ENCODE measurements at regions not wholly inside any gene's neighbourhood (a gene's known extent, or its start where the extent isn't known, plus 50 kb on each side); places are given as distances from the start of the nearest gene placed in this dataset.
"Not testable (repeated sequence)": the region's sequence is repeated elsewhere in the genome, so short reads cannot be mapped to it uniquely, and the experiment has no call there.

DNA sequence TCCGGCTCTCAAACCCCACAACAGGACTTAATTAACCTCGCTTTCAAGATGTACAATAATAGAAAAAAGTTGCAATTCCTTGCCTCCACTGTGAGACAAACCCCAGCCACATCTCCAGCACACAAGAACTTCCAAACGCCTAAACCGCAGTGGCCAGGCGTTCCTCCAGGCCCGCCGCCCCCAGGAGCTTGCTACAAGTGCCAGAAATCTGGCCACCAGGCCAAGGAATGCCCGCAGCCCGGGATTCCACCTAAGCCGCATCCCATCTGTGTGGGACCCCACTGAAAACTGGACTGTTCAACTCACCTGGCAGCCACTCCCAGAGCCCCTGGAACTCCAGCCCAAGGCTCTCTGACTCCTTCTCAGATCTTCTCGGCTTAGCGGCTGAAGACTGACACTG is 262.5 kb downstream of the SMARCA2 start:
- DNase-seq (ENCODE audit: low read depth in 3 of 3, low spot score in 2 of 3): not testable (repeated sequence)

GRCh38 chr9:2279138-2279537 is 264.0 kb downstream of the SMARCA2 start:
- not testable (repeated sequence) for DNase-seq (ENCODE audit: low read depth in 3 of 3, low spot score in 2 of 3)

- DNase-seq (ENCODE audit: low read depth in 3 of 3, low spot score in 2 of 3): no peak
Observed at GRCh38 chr9:2281031-2281802, 266.1 kb downstream of the SMARCA2 start.

DNA sequence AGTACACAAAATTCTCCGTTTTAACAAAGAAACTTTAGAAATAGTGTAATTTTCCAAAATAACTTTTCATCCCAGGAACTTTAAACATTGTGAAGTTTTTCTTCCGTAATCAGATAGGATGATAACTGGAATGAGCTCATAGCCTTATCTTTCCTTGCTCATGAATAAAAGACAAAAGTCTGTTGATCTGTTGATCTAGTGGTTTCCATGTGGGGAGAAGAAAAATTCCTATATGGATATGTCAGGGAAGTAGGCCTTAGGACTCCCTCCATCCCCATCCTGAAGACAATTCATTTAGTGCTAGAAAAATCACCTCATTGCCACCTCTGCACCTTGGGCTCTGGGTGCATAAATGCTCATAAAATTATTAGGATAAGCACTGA is 266.6 kb downstream of the SMARCA2 start:
- no peak for DNase-seq (ENCODE audit: low read depth in 3 of 3, low spot score in 2 of 3)

DNA sequence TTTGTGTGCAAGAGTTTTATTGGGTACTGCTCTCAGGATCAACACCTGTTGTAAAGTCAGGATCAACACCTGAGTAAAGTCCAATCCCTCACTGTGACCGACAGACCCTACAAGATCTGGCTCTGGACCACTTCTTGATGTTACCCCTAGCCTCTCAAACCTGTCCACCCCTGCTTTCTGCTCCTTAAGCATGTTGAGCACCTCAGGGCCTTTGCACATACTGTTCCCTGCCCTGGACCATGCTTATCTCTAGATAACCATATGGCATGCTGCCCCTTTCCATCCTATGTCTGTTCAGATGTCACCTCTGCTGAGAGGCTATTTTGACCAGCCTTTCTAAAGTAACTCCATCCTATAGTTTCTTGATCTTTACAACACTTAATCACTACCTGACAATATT is 269.6 kb downstream of the SMARCA2 start:
- no peak for DNase-seq (ENCODE audit: low read depth in 3 of 3, low spot score in 2 of 3)

DNA sequence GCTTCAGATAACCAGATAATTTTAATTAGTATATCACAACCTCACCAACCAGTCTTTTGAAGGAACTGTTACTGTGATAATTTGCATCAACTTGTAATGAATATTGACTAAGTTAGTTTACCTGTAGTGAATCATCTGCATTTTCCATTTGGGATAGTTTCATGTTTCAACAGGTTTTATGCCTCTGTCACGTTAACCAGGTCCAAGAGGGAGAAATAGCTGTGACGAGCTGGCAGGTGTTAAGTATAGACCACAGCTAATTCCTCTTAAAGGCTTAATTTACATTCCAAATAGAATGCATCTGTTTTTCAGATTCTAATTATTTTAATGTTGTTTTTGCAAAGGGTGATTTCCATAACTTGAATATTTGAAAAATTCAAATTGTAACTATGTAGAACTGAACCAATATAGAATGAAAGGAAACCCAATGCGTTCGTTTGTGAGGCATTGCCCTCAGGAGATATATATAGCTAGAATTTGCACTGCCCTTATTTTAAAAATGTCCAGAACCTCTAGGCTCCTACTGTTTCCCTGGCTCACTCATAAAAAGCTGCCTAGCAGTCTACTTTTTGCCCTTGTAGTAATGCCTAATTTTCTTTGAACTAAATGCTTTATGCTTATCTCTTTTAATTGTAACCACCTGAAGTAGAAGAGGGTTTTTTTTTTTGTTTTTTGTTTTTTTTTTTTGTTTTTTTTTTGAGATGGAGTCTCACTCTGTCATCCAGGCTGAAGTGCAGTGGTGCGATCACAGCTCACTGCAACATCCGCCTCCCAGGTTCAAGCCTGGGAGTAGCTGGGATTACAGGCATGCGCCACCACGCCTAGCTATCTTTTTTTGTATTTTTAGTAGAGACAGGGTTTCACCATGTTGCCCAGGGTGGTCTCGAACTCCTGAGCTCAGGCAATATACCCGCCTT is 270.5 kb downstream of the SMARCA2 start:
- no peak for DNase-seq (ENCODE audit: low read depth in 3 of 3, low spot score in 2 of 3)

DNA sequence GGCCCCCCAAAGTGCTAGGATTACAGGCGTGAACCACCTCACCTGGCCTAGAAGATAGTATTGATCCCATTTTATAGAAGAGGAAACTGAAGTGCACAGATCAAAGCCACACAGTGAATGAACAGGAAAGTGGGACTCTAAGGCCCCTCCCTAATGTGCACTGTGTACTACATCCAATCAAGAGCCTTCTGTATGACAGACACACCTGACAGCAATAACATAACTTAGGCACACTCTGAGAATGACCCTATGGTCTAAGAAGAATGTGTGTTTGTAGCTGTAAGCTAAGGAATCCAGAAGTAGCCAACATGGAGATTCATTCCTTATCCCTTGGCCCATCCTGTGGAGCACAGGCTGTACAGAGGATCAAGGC is 271.2 kb downstream of the SMARCA2 start:
- DNase-seq (ENCODE audit: low read depth in 3 of 3, low spot score in 2 of 3): no peak

- no peak for DNase-seq (ENCODE audit: low read depth in 3 of 3, low spot score in 2 of 3)
Observed at GRCh38 chr9:2286825-2287455, 271.8 kb downstream of the SMARCA2 start.

- DNase-seq (ENCODE audit: low read depth in 3 of 3, low spot score in 2 of 3): no peak
Observed at GRCh38 chr9:2288309-2288708, 273.2 kb downstream of the SMARCA2 start.

DNA sequence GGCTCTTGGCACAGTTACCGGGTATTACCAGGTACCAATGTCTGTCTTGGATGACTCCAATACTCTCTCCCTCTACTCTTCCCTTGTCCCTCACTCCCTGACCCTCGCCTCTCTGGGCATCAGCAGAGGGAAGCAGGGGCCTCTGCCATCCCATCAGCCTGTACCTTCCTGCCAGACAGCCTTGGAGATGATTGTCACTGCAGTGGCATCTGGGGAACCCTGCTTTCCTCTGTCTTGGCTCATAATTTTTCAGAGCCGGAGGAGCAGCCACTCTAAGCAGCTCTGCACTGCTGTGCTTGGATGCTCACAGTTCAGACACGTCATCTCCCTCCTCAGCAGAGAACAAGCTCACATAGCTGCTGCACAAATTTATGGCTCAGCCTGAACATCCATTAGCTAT is 274.1 kb downstream of the SMARCA2 start:
- DNase-seq (ENCODE audit: low read depth in 3 of 3, low spot score in 2 of 3): no peak

GRCh38 chr9:2290382-2290781 is 275.2 kb downstream of the SMARCA2 start:
- no peak for DNase-seq (ENCODE audit: low read depth in 3 of 3, low spot score in 2 of 3)

DNA sequence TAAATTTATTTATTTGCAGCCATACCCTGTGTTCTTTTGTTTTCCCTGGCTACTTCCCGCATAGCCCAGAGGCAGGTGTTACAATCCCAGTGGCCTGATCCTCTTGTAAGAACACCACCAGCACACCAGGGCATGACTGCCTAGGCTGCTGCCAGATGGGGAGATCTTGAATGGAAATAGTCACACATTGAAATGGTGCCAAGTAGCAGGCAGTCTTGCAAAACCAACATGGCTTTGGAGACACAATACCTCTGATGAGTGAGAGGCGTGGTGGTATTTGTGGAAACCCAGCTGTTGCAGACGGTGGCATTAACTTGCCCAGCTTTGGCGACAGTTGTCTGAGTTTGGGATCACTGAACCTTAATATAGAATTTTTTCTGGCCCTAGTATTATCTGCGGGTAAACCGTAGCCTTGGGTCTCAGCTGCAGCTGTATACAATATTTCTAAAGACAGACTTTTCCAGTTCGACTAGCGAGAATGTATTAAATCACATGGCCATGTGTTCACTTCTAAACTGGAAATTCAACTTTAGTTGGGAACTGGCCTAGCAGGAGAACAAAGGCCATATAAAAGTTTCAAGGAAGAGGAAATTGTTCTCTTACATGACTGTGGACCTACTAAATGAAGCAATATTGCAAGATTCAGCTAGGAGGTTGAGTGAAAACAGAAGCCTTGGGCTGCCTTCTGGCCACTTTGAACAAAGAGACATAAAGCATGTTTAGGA is 277.0 kb downstream of the SMARCA2 start:
- no peak for DNase-seq (ENCODE audit: low read depth in 3 of 3, low spot score in 2 of 3)

DNA sequence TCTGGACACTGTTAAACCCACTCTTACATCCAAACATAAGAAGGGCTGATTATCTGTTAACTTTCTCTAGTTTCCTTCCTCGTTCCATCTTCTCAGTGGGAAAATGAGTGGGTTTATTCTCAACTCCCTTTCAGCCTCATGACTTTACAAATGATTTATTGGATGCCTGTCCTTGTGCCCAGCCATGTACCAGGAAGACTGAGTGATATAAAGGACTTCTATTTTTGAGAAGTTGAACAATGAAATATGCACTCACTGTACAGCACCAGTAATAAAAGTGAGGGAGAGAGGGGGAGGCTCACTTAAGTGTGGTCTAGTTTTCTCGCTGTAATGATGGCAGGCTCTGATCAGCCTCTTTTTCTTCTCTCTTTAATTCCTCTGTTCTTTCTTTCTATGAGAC is 277.6 kb downstream of the SMARCA2 start:
- DNase-seq (ENCODE audit: low read depth in 3 of 3, low spot score in 2 of 3): no peak

- no peak for DNase-seq (ENCODE audit: low read depth in 3 of 3, low spot score in 2 of 3)
Observed at GRCh38 chr9:2297771-2298170, 282.6 kb downstream of the SMARCA2 start.

DNA sequence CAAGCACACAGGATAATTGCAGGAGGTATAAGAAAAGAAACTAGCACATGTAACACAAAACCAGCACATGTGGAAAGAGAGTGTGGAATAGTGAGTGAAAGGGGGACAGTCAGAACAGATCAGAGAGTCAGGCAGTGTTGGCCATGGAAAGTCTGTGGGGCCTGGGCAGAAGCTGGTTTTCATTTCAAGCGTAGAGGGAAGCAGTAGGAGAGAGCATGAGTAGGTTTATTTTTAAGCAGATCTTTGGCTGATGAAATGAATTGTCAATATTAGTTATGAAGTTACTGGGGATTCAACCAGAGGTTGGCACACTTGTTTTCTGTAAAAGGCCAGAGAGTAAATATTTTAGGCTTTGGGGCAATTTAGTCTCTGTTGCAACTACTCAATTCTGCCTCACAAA is 283.1 kb downstream of the SMARCA2 start:
- DNase-seq (ENCODE audit: low read depth in 3 of 3, low spot score in 2 of 3): no peak

- DNase-seq (ENCODE audit: low read depth in 3 of 3, low spot score in 2 of 3): no peak
Observed at GRCh38 chr9:2299156-2299842, 284.2 kb downstream of the SMARCA2 start.

GRCh38 chr9:2299843-2300205 is 284.7 kb downstream of the SMARCA2 start:
- DNase-seq (ENCODE audit: low read depth in 3 of 3, low spot score in 2 of 3): no peak

DNA sequence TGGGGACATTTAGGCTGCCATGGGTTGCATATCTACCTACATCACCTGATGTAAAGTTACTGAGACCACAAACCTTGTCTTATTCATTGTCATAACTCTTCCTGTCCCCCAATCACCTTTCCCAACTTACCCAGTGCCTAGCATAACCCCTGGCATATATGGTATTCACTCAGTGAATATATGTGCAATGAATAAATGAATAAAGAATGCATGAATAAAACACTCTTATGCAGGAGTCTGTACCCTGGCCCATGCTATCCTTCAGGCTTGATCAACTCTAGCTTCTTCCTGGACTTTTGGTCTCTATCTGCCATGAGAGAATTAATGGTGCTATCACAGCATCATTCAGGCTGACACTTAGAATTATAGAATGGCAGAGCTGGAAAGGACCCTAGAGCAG is 285.2 kb downstream of the SMARCA2 start:
- DNase-seq (ENCODE audit: low read depth in 3 of 3, low spot score in 2 of 3): no peak

DNA sequence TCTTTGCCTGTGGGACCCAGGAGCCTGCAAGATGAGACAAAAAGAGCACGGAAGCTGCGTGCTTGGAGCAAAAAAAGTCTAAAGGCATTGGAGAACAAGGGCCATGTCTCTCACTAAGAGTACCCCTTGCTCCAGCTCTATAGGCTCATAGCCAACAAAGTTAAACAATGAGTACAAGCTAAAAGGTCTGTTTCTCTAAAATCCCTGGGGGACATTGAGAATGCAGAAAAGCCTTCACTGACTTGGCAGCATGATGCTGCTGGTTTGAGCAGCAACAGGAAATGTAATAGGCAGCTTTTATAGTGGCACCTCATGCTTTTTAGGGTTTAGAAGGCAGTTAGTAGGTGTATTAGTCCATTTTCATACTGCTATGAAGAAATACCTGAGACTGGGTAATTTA is 287.5 kb downstream of the SMARCA2 start:
- no peak for DNase-seq (ENCODE audit: low read depth in 3 of 3, low spot score in 2 of 3)

- DNase-seq (ENCODE audit: low read depth in 3 of 3, low spot score in 2 of 3): no peak
Observed at GRCh38 chr9:2303056-2303455, 287.9 kb downstream of the SMARCA2 start.

All from right renal cortex interstitium (tissue), 3 donors.